ENCODE measurements at regions not wholly inside any gene's neighbourhood (a gene's known extent, or its start where the extent isn't known, plus 50 kb on each side); places are given as distances from the start of the nearest gene placed in this dataset.

- TF ChIP-seq EZH2phosphoT487 (IDR thresholded peaks at IDR 0.05; ENCODE audit: borderline replicate concordance, low read length): no peak
- TF ChIP-seq CTCF (conservative IDR thresholded peaks at IDR 0.05; ENCODE audit: low read depth, low read length): no peak
- Histone ChIP-seq H3K9ac (ENCODE audit: low read length) (no peak overlapping the region), H3K4me2 (ENCODE audit: low read length) (no peak overlapping the region), H3K4me1 (ENCODE audit: insufficient read depth, low read length) (peaks cover 11% of the 10 kb centered on the region; the same call in 1 of the 2 replicates), H2AFZ (ENCODE audit: low read length) (no peak overlapping the region), H3K36me3 (ENCODE audit: low read depth, low read length) (no peaks in the 10 kb centered on the region), H3K79me2 (ENCODE audit: low read length) (no peaks in the 10 kb centered on the region), H4K20me1 (ENCODE audit: low read length) (no peaks in the 10 kb centered on the region), H3K27me3 (ENCODE audit: low read length) (no peaks in the 10 kb centered on the region), H3K4me3 (ENCODE audit: low read length) (no peak overlapping the region), H3K9me3 (ENCODE audit: low read length) (no peaks in the 10 kb centered on the region), H3K27ac (ENCODE audit: low read length) (no peak overlapping the region), H3K9me2 (replicated peaks; ENCODE audit: low read length) (no peaks in the 10 kb centered on the region), H3F3A (ENCODE audit: low read length, unreplicated experiment) (no peaks in the 10 kb centered on the region)
- ChIA-PET CTCF (no interaction called here), POLR2A (ENCODE audit: unreplicated experiment) (no interaction called here)
- no TSS peak for BruUV-seq (replicated peaks)
- intact Hi-C loops (cut with micrococcal nuclease): no loop called here
- DNase-seq (peak; percentile 44), ATAC-seq (peak; percentile 37; the same call in 1 of the 2 replicates)
Observed at GRCh38 chr7:112989531-112989930, 97.1 kb downstream of the GPR85 start.

GRCh38 chr7:112987171-112987570 is 99.5 kb downstream of the GPR85 start:
- no peak overlapping the region for H3K9ac ChIP-seq (ENCODE audit: low read length)
- no peaks in the 10 kb centered on the region for H3K36me3 ChIP-seq (ENCODE audit: low read depth, low read length)
- ChIA-PET POLR2A (ENCODE audit: unreplicated experiment) (no interaction called here), CTCF (no interaction called here)
- no peaks in the 10 kb centered on the region for H3K9me2 ChIP-seq (replicated peaks; ENCODE audit: low read length)
- H3K27me3 ChIP-seq (ENCODE audit: low read length): no peaks in the 10 kb centered on the region
- peaks cover 11% of the 10 kb centered on the region; the same call in 1 of the 2 replicates for H3K4me1 ChIP-seq (ENCODE audit: insufficient read depth, low read length)
- no peak overlapping the region for H3K4me3 ChIP-seq (ENCODE audit: low read length)
- H3K4me2 ChIP-seq (ENCODE audit: low read length): no peak overlapping the region
- H3F3A ChIP-seq (ENCODE audit: low read length, unreplicated experiment): no peaks in the 10 kb centered on the region
- no peak overlapping the region for H2AFZ ChIP-seq (ENCODE audit: low read length)
- no peak overlapping the region for H3K27ac ChIP-seq (ENCODE audit: low read length)
- no peaks in the 10 kb centered on the region for H4K20me1 ChIP-seq (ENCODE audit: low read length)
- BruUV-seq (replicated peaks): no TSS peak
- no peaks in the 10 kb centered on the region for H3K9me3 ChIP-seq (ENCODE audit: low read length)
- intact Hi-C loops (cut with micrococcal nuclease): no loop called here
- DNase-seq (no peak), ATAC-seq (no peak)
- TF ChIP-seq EZH2 (IDR thresholded peaks at IDR 0.05; ENCODE audit: low read length, unreplicated experiment): no peak
- TF ChIP-seq EZH2phosphoT487 (IDR thresholded peaks at IDR 0.05; ENCODE audit: borderline replicate concordance, low read length): no peak
- TF ChIP-seq CTCF (conservative IDR thresholded peaks at IDR 0.05; ENCODE audit: low read depth, low read length): no peak
- H3K79me2 ChIP-seq (ENCODE audit: low read length): no peaks in the 10 kb centered on the region

GRCh38 chr7:112986256-112987031 is 100.2 kb downstream of the GPR85 start:
- 0 out of 2 replicates have a peak overlapping the region, but pooled peaks have one; percentile 55 for H2AFZ ChIP-seq (ENCODE audit: low read length)
- H3K79me2 ChIP-seq (ENCODE audit: low read length): no peaks in the 10 kb centered on the region
- H3K4me1 ChIP-seq (ENCODE audit: insufficient read depth, low read length): peaks cover 11% of the 10 kb centered on the region; the same call in 1 of the 2 replicates
- H3K9ac ChIP-seq (ENCODE audit: low read length): no peak overlapping the region
- H3K9me3 ChIP-seq (ENCODE audit: low read length): no peaks in the 10 kb centered on the region
- DNase-seq: peak; percentile 23
- no TSS peak for BruUV-seq (replicated peaks)
- POLR2A ChIA-PET (ENCODE audit: unreplicated experiment): no interaction called here
- H3K27ac ChIP-seq (ENCODE audit: low read length): no peak overlapping the region
- H3F3A ChIP-seq (ENCODE audit: low read length, unreplicated experiment): no peaks in the 10 kb centered on the region
- H3K9me2 ChIP-seq (replicated peaks; ENCODE audit: low read length): no peaks in the 10 kb centered on the region
- CTCF ChIA-PET: no interaction called here
- H3K4me2 ChIP-seq (ENCODE audit: low read length): peak overlapping the region; percentile 21; the same call in 1 of the 2 replicates
- intact Hi-C loops (cut with micrococcal nuclease): no loop called here
- TF ChIP-seq EZH2 (IDR thresholded peaks at IDR 0.05; ENCODE audit: low read length, unreplicated experiment) (no peak), CTCF (conservative IDR thresholded peaks at IDR 0.05; ENCODE audit: low read depth, low read length) (no peak), EZH2phosphoT487 (IDR thresholded peaks at IDR 0.05; ENCODE audit: borderline replicate concordance, low read length) (no peak)
- no peak overlapping the region for H3K4me3 ChIP-seq (ENCODE audit: low read length)
- H4K20me1 ChIP-seq (ENCODE audit: low read length): no peaks in the 10 kb centered on the region
- ATAC-seq: no peak
- no peaks in the 10 kb centered on the region for H3K27me3 ChIP-seq (ENCODE audit: low read length)
- no peaks in the 10 kb centered on the region for H3K36me3 ChIP-seq (ENCODE audit: low read depth, low read length)
